Heart left ventricle (tissue), 16 donors: ENCODE measurements at regions not wholly inside any gene's neighbourhood (a gene's known extent, or its start where the extent isn't known, plus 50 kb on each side); places are given as distances from the start of the nearest gene placed in this dataset.

Experiments used
- ATAC-seq, 4 donors: fragments of 200-7000 bp; cut with Tn5 transposase; one replicate each; pipeline ENCODE4 v1.9.1; 2020 to 2022; ENCODE audit warnings: moderate library complexity in 4 of 4, mild to moderate bottlenecking in 3 of 4, moderate number of reproducible peaks in 1 of 4
- DNase-seq, 5 donors: peaks; one replicate each; pipeline ENCODE4 v3.0.0-alpha.2; 2020
- H3K27ac ChIP-seq, 12 donors: fragments of 200-600 bp; sonication (generic) in 4 of 12; one replicate each; pipeline versions ENCODE4 v1.5.0 to v1.8.0; 2016 to 2022; ENCODE audit warnings: mild to moderate bottlenecking in 2 of 12
- H3K27me3 ChIP-seq, 9 donors: fragments of 200-600 bp; sonication (generic) in 2 of 9; one replicate each; pipeline versions ENCODE4 v1.5.1 to v1.8.0; 2016 to 2022; ENCODE audit warnings: mild to moderate bottlenecking in 3 of 9
- H3K36me3 ChIP-seq, 9 donors: fragments of 200-600 bp; sonication (generic) in 2 of 9; one replicate each; pipeline versions ENCODE4 v1.5.0 to v1.8.0; 2018 to 2022; ENCODE audit warnings: mild to moderate bottlenecking in 2 of 9
- H3K4me1 ChIP-seq, 12 donors: fragments of 200-600 bp; sonication (generic) in 4 of 12; one replicate each; pipeline versions ENCODE4 v1.5.0 to v1.8.0; 2016 to 2022; ENCODE audit warnings: mild to moderate bottlenecking in 3 of 12
- H3K4me3 ChIP-seq, 12 donors: fragments of 200-600 bp; sonication (generic) in 4 of 12; one replicate each; pipeline versions ENCODE4 v1.5.0 to v1.8.0; 2017 to 2022; ENCODE audit warnings: mild to moderate bottlenecking in 9 of 12, moderate library complexity in 4 of 12
- H3K9me3 ChIP-seq, 12 donors: fragments of 200-600 bp; sonication (generic) in 4 of 12; one replicate each; pipeline versions ENCODE4 v1.5.0 to v1.8.0; 2016 to 2022; ENCODE audit warnings: mild to moderate bottlenecking in 1 of 12
- POLR2A ChIP-seq, 2 donors: fragments of 450-650 bp; IDR thresholded peaks; one replicate each; pipeline ENCODE4 v1.6.1; 2017; ENCODE audit warnings: antibody characterized with exemption in 2 of 2, mild to moderate bottlenecking in 2 of 2, moderate library complexity in 2 of 2
- WGBS, 4 donors: extraction: QIAGEN DNeasy Blood & Tissue Kit in 2 of 4; methylation state at CpG; one replicate each; pipeline versions ENCODE4 v1.1.5 to v1.1.7; 2013 to 2018; 5-methylcytosine and 5-hydroxymethylcytosine counted together
- intact Hi-C, 10 donors: fragments of 100-400 bp; cut with DNase I; formaldehyde crosslinking; loops; one replicate each; pipeline versions ENCODE4 v1.11.1 to v1.14.2; 2022
- TF ChIP-seq, protein P1 (sequence below), 12 donors: fragments of 200-600 bp; sonication (generic) in 4 of 12; IDR thresholded peaks; one replicate each; pipeline versions ENCODE4 v1.5.0 to v1.8.0; 2018 to 2022; ENCODE audit warnings: antibody characterized with exemption in 12 of 12, mild to moderate bottlenecking in 5 of 12
- donor health status: ischemic (EF 13 %, LVEDD 7.1; RV severe dilation, severe dysfunction).
- donor health status: healthy with polysubstance abuse.
- donor health status: DM: no; HTN: yes; CAD: no.
- donor health status: DM: no; HTN: no; CAD: no.
- donor health status: ischemic (EF 25% LVEDD 6.9; RV normal size, moderate dysfunction).
- donor health status: ischemic (EF 25% LVEDD 5.7; RV mildly dilated, moderate dysfunction).
- donor health status: healthy.
- donor health status: DM: yes; HTN: yes; CAD: no.
- donor health status: ischemic (EF 35%, LVEDD 5.7; RV mildly dilated, moderate dysfunction).
- donor health status: nonischemic (EF 11% LVEDD 7.7; RV severe dilation, severe dysfunction).
- donor health status: DM: yes; HTN: yes; CAD: no.
- donor health status: PGD.
- donor health status: ischemic (EF 29% LVEDD 5.4; RV normal size, mild dysfunction).
- donor health status: nonischemic (EF 23%, LVEDD 6.1; RV moderate dilation, normal function).

DNA sequence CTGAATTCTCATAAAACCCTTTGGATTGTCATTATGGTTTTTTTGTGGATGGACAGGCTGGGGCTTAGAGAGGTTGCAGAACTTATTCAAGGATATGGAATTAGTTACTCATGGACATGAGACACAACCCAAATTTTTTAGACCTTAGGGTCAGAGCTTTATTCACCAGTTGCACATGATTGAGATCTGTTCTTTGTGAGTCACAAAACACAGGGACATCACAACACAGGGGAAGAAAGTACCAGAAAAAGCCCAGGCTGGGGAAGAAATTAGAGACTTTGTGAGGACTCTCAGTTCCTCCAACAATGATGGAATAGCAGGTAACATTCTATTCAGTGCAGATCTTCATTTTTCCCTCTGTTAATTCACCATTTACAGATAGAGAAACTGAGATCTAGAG is 602.4 kb upstream of the CPEB2 start:
- Histone ChIP-seq H3K9me3 (peaks cover 0 to 4% (median 0%) of the 10 kb centered on the region in 12 donors), H3K27me3 (no peaks in the 10 kb centered on the region), H3K36me3 (no peaks in the 10 kb centered on the region), H3K4me3 (no peak overlapping the region), H3K4me1 (no peaks in the 10 kb centered on the region), H3K27ac (no peak overlapping the region)
- TF ChIP-seq, protein P1, sequence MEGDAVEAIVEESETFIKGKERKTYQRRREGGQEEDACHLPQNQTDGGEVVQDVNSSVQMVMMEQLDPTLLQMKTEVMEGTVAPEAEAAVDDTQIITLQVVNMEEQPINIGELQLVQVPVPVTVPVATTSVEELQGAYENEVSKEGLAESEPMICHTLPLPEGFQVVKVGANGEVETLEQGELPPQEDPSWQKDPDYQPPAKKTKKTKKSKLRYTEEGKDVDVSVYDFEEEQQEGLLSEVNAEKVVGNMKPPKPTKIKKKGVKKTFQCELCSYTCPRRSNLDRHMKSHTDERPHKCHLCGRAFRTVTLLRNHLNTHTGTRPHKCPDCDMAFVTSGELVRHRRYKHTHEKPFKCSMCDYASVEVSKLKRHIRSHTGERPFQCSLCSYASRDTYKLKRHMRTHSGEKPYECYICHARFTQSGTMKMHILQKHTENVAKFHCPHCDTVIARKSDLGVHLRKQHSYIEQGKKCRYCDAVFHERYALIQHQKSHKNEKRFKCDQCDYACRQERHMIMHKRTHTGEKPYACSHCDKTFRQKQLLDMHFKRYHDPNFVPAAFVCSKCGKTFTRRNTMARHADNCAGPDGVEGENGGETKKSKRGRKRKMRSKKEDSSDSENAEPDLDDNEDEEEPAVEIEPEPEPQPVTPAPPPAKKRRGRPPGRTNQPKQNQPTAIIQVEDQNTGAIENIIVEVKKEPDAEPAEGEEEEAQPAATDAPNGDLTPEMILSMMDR (IDR thresholded peaks at IDR 0.05): no peak
- no peak for TF ChIP-seq POLR2A (IDR thresholded peaks at IDR 0.05)
- no peak for DNase-seq
- ATAC-seq: no peak
- intact Hi-C loops: no loop called here

DNA sequence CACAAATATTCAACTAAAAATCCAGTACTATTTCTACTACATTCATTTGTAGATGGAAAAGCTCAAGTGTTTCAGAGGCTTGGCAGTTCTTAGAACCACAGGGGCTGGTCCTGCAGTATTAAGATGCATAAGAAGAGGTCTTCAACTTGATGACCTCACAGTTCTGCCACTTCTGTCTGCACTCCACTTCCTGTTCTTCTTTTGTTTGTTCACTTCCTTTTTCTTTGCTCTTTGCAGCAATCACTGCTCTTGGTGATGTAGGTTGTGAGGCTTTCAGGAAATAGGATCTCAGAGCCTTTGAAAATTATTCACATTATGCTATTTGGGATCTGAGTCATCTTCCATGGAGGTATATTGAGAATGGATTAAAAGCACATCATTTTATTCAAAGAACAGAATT is 602.0 kb upstream of the CPEB2 start:
- Histone ChIP-seq H3K4me3 (no peak overlapping the region), H3K9me3 (peaks cover 0 to 4% (median 0%) of the 10 kb centered on the region in 12 donors), H3K4me1 (no peaks in the 10 kb centered on the region), H3K27me3 (no peaks in the 10 kb centered on the region), H3K36me3 (no peaks in the 10 kb centered on the region), H3K27ac (peak overlapping the region in 1 of 12 donors; percentile 15)
- ATAC-seq: no peak
- intact Hi-C loops: no loop called here
- no peak for TF ChIP-seq POLR2A (IDR thresholded peaks at IDR 0.05)
- TF ChIP-seq, protein P1 (IDR thresholded peaks at IDR 0.05): no peak
- no peak for DNase-seq

DNA sequence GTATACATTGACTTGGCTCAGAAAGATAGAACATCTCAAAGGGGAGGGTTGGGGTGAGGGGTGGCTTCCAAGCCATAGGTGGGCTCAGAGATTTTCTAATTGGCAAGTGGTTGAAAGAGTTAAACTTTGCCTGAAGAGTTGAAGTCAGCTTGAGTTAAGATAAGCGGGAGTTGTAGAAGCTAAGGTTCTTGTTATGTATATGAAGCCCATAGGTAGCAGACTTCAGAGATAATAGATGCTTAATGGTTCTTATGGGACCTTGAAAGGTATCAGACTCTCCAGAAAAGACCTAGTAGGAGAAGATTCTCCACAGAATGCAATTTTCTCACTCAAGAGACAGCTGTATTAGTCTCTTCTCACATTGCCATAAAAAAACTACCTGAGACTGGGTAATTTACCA is 599.1 kb upstream of the CPEB2 start:
- H3K4me1 ChIP-seq: no peaks in the 10 kb centered on the region
- intact Hi-C loops: no loop called here
- ATAC-seq (no peak), DNase-seq (no peak)
- H3K4me3 ChIP-seq: no peak overlapping the region
- H3K27me3 ChIP-seq: peaks cover 0 to 4% (median 0%) of the 10 kb centered on the region in 9 donors
- TF ChIP-seq, protein P1 (IDR thresholded peaks at IDR 0.05): no peak
- TF ChIP-seq POLR2A (IDR thresholded peaks at IDR 0.05): no peak
- peaks cover 0 to 4% (median 0%) of the 10 kb centered on the region in 12 donors for H3K9me3 ChIP-seq
- no peaks in the 10 kb centered on the region for H3K36me3 ChIP-seq
- no peak overlapping the region for H3K27ac ChIP-seq
- 70 to 78% (median 73%) methylated on average over 1 of the region's 1 CpG for WGBS, 4 donors

DNA sequence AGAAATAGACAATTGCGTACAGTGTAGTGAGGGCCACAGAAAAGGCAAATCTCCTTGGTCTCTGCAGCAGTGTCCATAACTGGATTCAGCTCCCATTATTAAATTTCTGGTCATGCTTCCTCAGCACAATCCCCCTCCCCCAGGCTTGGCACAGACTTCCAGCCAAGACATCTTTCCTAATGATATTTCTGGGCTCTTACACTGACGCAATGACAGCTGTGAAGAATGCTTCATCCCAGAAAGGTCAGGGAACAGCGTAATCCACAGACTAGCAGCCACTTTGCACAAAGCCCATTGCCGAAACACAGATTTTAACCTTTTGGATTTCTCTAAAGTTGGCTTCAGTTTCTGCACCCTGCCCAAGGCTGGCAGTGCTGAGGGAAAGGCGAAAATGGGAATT is 597.6 kb upstream of the CPEB2 start:
- DNase-seq (peak in 1 of 5 donors; percentile 28), ATAC-seq (peak in 2 of 4 donors; percentile 71 to 82)
- Histone ChIP-seq H3K4me3 (no peak overlapping the region), H3K9me3 (peaks cover 0 to 4% (median 0%) of the 10 kb centered on the region in 12 donors), H3K27ac (no peak overlapping the region), H3K4me1 (no peaks in the 10 kb centered on the region), H3K36me3 (no peaks in the 10 kb centered on the region), H3K27me3 (peaks cover 0 to 4% (median 0%) of the 10 kb centered on the region in 9 donors)
- intact Hi-C loops: no loop called here
- 65 to 80% (median 67%) methylated on average over 5 of the region's 5 CpGs for whole genome bisulfite sequencing, 4 donors
- no peak for TF ChIP-seq POLR2A (IDR thresholded peaks at IDR 0.05)
- TF ChIP-seq, protein P1 (IDR thresholded peaks at IDR 0.05): no peak
